ENCODE measurements at regions not wholly inside any gene's neighbourhood (a gene's known extent, or its start where the extent isn't known, plus 50 kb on each side); places are given as distances from the start of the nearest gene placed in this dataset.

- no peak for TF ChIP-seq CTCF (IDR thresholded peaks at IDR 0.05)
- TF ChIP-seq POLR2AphosphoS5 (IDR thresholded peaks at IDR 0.05): no peak
- TF ChIP-seq POLR2A (IDR thresholded peaks at IDR 0.05): no peak
- no peak for TF ChIP-seq EP300 (IDR thresholded peaks at IDR 0.05)
Observed at GRCh38 chr12:113700943-113701342, 229.3 kb upstream of the LHX5 start.
